ENCODE measurements at regions not wholly inside any gene's neighbourhood (a gene's known extent, or its start where the extent isn't known, plus 50 kb on each side); places are given as distances from the start of the nearest gene placed in this dataset.

DNA sequence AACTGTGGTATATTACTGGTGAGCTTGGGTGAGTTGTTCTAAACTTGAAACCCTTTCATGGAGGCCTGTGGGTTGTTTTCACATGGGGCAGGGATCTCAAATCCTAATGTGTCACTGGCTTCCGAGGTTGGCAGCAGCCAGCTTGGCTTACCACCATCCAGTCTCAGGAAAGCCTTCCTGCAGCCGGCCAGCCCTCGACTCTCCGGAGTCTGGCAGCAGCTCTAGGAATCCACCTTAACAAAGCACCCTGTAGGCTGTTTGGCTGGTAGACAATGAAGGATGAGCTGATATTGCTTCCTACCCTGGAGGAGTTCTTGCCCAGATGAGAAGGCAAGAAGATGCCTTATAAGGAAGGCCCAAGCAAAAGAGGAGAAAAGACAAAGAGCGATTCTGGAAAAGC is 188.3 kb downstream of the KLF12 start:
- H3K4me1 ChIP-seq (ENCODE audit: insufficient read depth, poor library complexity, severe bottlenecking): no peaks in the 10 kb centered on the region
- H3K27ac ChIP-seq (ENCODE audit: poor library complexity, severe bottlenecking): no peak overlapping the region
- ATAC-seq (ENCODE audit: low read depth) (no peak), DNase-seq (ENCODE audit: low spot score) (no peak)
- H3K36me3 ChIP-seq (ENCODE audit: low read depth): no peaks in the 10 kb centered on the region
- TF ChIP-seq, protein P1, sequence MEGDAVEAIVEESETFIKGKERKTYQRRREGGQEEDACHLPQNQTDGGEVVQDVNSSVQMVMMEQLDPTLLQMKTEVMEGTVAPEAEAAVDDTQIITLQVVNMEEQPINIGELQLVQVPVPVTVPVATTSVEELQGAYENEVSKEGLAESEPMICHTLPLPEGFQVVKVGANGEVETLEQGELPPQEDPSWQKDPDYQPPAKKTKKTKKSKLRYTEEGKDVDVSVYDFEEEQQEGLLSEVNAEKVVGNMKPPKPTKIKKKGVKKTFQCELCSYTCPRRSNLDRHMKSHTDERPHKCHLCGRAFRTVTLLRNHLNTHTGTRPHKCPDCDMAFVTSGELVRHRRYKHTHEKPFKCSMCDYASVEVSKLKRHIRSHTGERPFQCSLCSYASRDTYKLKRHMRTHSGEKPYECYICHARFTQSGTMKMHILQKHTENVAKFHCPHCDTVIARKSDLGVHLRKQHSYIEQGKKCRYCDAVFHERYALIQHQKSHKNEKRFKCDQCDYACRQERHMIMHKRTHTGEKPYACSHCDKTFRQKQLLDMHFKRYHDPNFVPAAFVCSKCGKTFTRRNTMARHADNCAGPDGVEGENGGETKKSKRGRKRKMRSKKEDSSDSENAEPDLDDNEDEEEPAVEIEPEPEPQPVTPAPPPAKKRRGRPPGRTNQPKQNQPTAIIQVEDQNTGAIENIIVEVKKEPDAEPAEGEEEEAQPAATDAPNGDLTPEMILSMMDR (IDR thresholded peaks at IDR 0.05; ENCODE audit: poor library complexity, severe bottlenecking): no peak
- no peaks in the 10 kb centered on the region for H3K27me3 ChIP-seq (ENCODE audit: insufficient read depth, poor library complexity, severe bottlenecking)
- no peak overlapping the region for H3K4me3 ChIP-seq (ENCODE audit: severe bottlenecking)
- no peaks in the 10 kb centered on the region for H3K9me3 ChIP-seq (ENCODE audit: severe bottlenecking)

DNA sequence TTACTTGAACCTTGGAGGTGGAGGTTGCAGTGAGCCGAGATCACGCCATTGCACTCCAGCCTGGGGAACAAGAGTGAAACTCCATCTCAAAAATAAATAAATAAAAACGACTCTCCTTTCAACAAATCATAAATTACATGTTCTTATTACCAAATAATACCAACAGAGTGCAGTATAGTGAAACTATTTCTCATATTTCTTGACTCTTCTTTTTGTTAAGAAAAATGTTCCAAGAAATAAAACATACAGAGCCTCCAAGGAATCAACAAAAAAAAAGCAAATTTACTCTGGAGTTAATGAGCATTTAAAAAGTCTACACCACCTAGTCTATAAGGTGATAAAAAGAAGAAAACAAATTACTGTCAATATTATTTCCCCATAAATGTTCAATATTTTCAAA is 188.8 kb downstream of the KLF12 start:
- ATAC-seq (ENCODE audit: low read depth) (no peak), DNase-seq (ENCODE audit: low spot score) (no peak)
- H3K27ac ChIP-seq (ENCODE audit: poor library complexity, severe bottlenecking): no peak overlapping the region
- no peaks in the 10 kb centered on the region for H3K4me1 ChIP-seq (ENCODE audit: insufficient read depth, poor library complexity, severe bottlenecking)
- H3K9me3 ChIP-seq (ENCODE audit: severe bottlenecking): no peaks in the 10 kb centered on the region
- no peaks in the 10 kb centered on the region for H3K36me3 ChIP-seq (ENCODE audit: low read depth)
- no peak overlapping the region for H3K4me3 ChIP-seq (ENCODE audit: severe bottlenecking)
- H3K27me3 ChIP-seq (ENCODE audit: insufficient read depth, poor library complexity, severe bottlenecking): no peaks in the 10 kb centered on the region
- TF ChIP-seq, protein P1 (IDR thresholded peaks at IDR 0.05; ENCODE audit: poor library complexity, severe bottlenecking): peak; percentile 8

DNA sequence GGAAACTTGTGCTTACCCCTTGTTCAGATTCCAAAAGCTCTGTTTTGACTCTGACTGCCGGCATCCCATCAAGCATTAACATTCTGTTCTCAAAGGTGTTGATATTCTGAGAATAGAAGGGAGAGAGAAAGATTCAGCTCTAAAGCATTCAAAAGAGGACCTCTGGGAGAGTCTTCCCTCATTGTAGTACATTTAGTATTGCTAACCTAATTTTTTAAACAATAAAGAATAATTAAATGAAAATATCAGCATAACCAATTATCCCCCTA is 190.3 kb downstream of the KLF12 start:
- no peak overlapping the region for H3K27ac ChIP-seq (ENCODE audit: poor library complexity, severe bottlenecking)
- H3K9me3 ChIP-seq (ENCODE audit: severe bottlenecking): no peaks in the 10 kb centered on the region
- H3K4me1 ChIP-seq (ENCODE audit: insufficient read depth, poor library complexity, severe bottlenecking): peaks cover 4% of the 10 kb centered on the region
- no peaks in the 10 kb centered on the region for H3K27me3 ChIP-seq (ENCODE audit: insufficient read depth, poor library complexity, severe bottlenecking)
- no peak overlapping the region for H3K4me3 ChIP-seq (ENCODE audit: severe bottlenecking)
- H3K36me3 ChIP-seq (ENCODE audit: low read depth): no peaks in the 10 kb centered on the region
- DNase-seq (ENCODE audit: low spot score) (no peak), ATAC-seq (ENCODE audit: low read depth) (no peak)
- TF ChIP-seq, protein P1 (IDR thresholded peaks at IDR 0.05; ENCODE audit: poor library complexity, severe bottlenecking): no peak

- no peaks in the 10 kb centered on the region for H3K36me3 ChIP-seq (ENCODE audit: low read depth)
- H3K27ac ChIP-seq (ENCODE audit: poor library complexity, severe bottlenecking): no peak overlapping the region
- DNase-seq (ENCODE audit: low spot score): no peak
- H3K27me3 ChIP-seq (ENCODE audit: insufficient read depth, poor library complexity, severe bottlenecking): no peaks in the 10 kb centered on the region
- no peaks in the 10 kb centered on the region for H3K9me3 ChIP-seq (ENCODE audit: severe bottlenecking)
- peaks cover 9% of the 10 kb centered on the region for H3K4me1 ChIP-seq (ENCODE audit: insufficient read depth, poor library complexity, severe bottlenecking)
- H3K4me3 ChIP-seq (ENCODE audit: severe bottlenecking): no peak overlapping the region
- ATAC-seq (ENCODE audit: low read depth): no peak
- TF ChIP-seq, protein P1 (IDR thresholded peaks at IDR 0.05; ENCODE audit: poor library complexity, severe bottlenecking): no peak
Observed at GRCh38 chr13:73943137-73943964, 190.9 kb downstream of the KLF12 start.

- ATAC-seq (ENCODE audit: low read depth) (no peak), DNase-seq (ENCODE audit: low spot score) (no peak)
- Histone ChIP-seq H3K27me3 (ENCODE audit: insufficient read depth, poor library complexity, severe bottlenecking) (no peaks in the 10 kb centered on the region), H3K4me3 (ENCODE audit: severe bottlenecking) (no peak overlapping the region), H3K4me1 (ENCODE audit: insufficient read depth, poor library complexity, severe bottlenecking) (peaks cover 16% of the 10 kb centered on the region), H3K36me3 (ENCODE audit: low read depth) (no peaks in the 10 kb centered on the region), H3K9me3 (ENCODE audit: severe bottlenecking) (no peaks in the 10 kb centered on the region), H3K27ac (ENCODE audit: poor library complexity, severe bottlenecking) (no peak overlapping the region)
- TF ChIP-seq, protein P1 (IDR thresholded peaks at IDR 0.05; ENCODE audit: poor library complexity, severe bottlenecking): no peak
Observed at GRCh38 chr13:73941752-73942151, 192.5 kb downstream of the KLF12 start.
